ENCODE measurements at regions not wholly inside any gene's neighbourhood (a gene's known extent, or its start where the extent isn't known, plus 50 kb on each side); places are given as distances from the start of the nearest gene placed in this dataset.

- ChIA-PET CTCF (ENCODE audit: partially characterized antibody) (no interaction called here), POLR2A (ENCODE audit: partially characterized antibody) (no interaction called here)
- H3K36me3 ChIP-seq (ENCODE audit: insufficient read depth, low read length), result no peaks in the 10 kb centered on the region
- no peak for DNase-seq
- no peak overlapping the region for H3K4me3 ChIP-seq (ENCODE audit: low read length in 2 of 2)
- Mint-ChIP-seq H3K9me3 (peaks cover 0 to 5% (median 0%) of the 10 kb centered on the region in 8 donors), H3K4me3 (no peak overlapping the region), H3K27ac (no peak overlapping the region), H3K27me3 (no peaks in the 10 kb centered on the region), H3K4me1 (no peaks in the 10 kb centered on the region), H3K36me3 (no peaks in the 10 kb centered on the region)
- no peak overlapping the region for H3K27ac ChIP-seq (ENCODE audit: low read depth, low read length)
- H3K9me3 ChIP-seq (ENCODE audit: control insufficient read depth in 1 of 2, low read length in 2 of 2), result no peaks in the 10 kb centered on the region
- H3K27me3 ChIP-seq (ENCODE audit: insufficient read depth, low read length), result no peaks in the 10 kb centered on the region
- intact Hi-C loops (cut with micrococcal nuclease), result no loop called here
- no peaks in the 10 kb centered on the region for H3K4me1 ChIP-seq (ENCODE audit: insufficient read depth, low read length)
Measured at GRCh38 chr13:76229281-76229680, 593.2 kb downstream of the LMO7 start.

DNA sequence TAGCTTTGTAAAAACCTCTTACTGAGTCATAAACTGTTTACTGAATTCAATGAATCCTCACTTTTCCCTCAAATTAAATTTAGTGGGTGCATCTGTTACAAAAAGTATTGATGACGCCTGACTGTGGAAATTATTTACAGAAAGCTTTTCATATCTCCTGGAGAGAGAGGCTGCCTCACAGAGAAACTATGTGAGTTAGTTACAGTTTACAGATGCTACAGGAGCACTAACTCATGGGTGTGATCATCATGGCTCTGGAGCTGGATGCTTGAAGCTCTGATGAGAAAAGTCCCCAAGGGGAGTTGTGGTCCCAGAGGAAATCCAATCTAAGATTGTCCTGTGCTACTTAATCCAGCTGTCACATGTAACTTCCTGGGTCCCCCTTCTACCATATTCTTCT is 590.8 kb downstream of the LMO7 start:
- H3K9me3 Mint-ChIP-seq, result peaks cover 0 to 5% (median under 1%) of the 10 kb centered on the region in 8 donors
- ChIA-PET CTCF (ENCODE audit: partially characterized antibody) (no interaction called here), POLR2A (ENCODE audit: partially characterized antibody) (no interaction called here)
- intact Hi-C loops (cut with micrococcal nuclease), result no loop called here
- H3K9me3 ChIP-seq (ENCODE audit: control insufficient read depth in 1 of 2, low read length in 2 of 2), result no peaks in the 10 kb centered on the region
- no peak overlapping the region for H3K27ac Mint-ChIP-seq
- no peaks in the 10 kb centered on the region for H3K36me3 ChIP-seq (ENCODE audit: insufficient read depth, low read length)
- H3K36me3 Mint-ChIP-seq, result no peaks in the 10 kb centered on the region
- no peak overlapping the region for H3K4me3 ChIP-seq (ENCODE audit: low read length in 2 of 2)
- H3K27me3 ChIP-seq (ENCODE audit: insufficient read depth, low read length), result no peaks in the 10 kb centered on the region
- H3K27ac ChIP-seq (ENCODE audit: low read depth, low read length), result no peak overlapping the region
- no peaks in the 10 kb centered on the region for H3K27me3 Mint-ChIP-seq
- no peaks in the 10 kb centered on the region for H3K4me1 Mint-ChIP-seq
- no peak for DNase-seq
- no peaks in the 10 kb centered on the region for H3K4me1 ChIP-seq (ENCODE audit: insufficient read depth, low read length)
- no peak overlapping the region for H3K4me3 Mint-ChIP-seq

- no peaks in the 10 kb centered on the region for H3K27me3 Mint-ChIP-seq
- peaks cover 0 to 5% (median under 1%) of the 10 kb centered on the region in 8 donors for H3K9me3 Mint-ChIP-seq
- no peak overlapping the region for H3K4me3 ChIP-seq (ENCODE audit: low read length in 2 of 2)
- H3K36me3 ChIP-seq (ENCODE audit: insufficient read depth, low read length), result no peaks in the 10 kb centered on the region
- intact Hi-C loops (cut with micrococcal nuclease), result no loop called here
- H3K36me3 Mint-ChIP-seq, result no peaks in the 10 kb centered on the region
- no peak overlapping the region for H3K4me3 Mint-ChIP-seq
- H3K27me3 ChIP-seq (ENCODE audit: insufficient read depth, low read length), result no peaks in the 10 kb centered on the region
- H3K4me1 ChIP-seq (ENCODE audit: insufficient read depth, low read length), result no peaks in the 10 kb centered on the region
- H3K27ac Mint-ChIP-seq, result no peak overlapping the region
- DNase-seq, result no peak
- H3K4me1 Mint-ChIP-seq, result no peaks in the 10 kb centered on the region
- no peak overlapping the region for H3K27ac ChIP-seq (ENCODE audit: low read depth, low read length)
- H3K9me3 ChIP-seq (ENCODE audit: control insufficient read depth in 1 of 2, low read length in 2 of 2), result no peaks in the 10 kb centered on the region
- CTCF ChIA-PET (ENCODE audit: partially characterized antibody), result no interaction called here
- POLR2A ChIA-PET (ENCODE audit: partially characterized antibody), result no interaction called here
Measured at GRCh38 chr13:76225815-76226489, 589.8 kb downstream of the LMO7 start.

GRCh38 chr13:76223999-76224398 is 587.9 kb downstream of the LMO7 start:
- Mint-ChIP-seq H3K4me3 (no peak overlapping the region), H3K27me3 (no peaks in the 10 kb centered on the region), H3K4me1 (no peaks in the 10 kb centered on the region), H3K9me3 (peaks cover 0 to 3% (median under 1%) of the 10 kb centered on the region in 8 donors), H3K36me3 (no peaks in the 10 kb centered on the region), H3K27ac (no peak overlapping the region)
- no peaks in the 10 kb centered on the region for H3K36me3 ChIP-seq (ENCODE audit: insufficient read depth, low read length)
- H3K27ac ChIP-seq (ENCODE audit: low read depth, low read length), result no peak overlapping the region
- H3K9me3 ChIP-seq (ENCODE audit: control insufficient read depth in 1 of 2, low read length in 2 of 2), result no peaks in the 10 kb centered on the region
- ChIA-PET CTCF (ENCODE audit: partially characterized antibody) (no interaction called here), POLR2A (ENCODE audit: partially characterized antibody) (no interaction called here)
- no peaks in the 10 kb centered on the region for H3K4me1 ChIP-seq (ENCODE audit: insufficient read depth, low read length)
- intact Hi-C loops (cut with micrococcal nuclease), result no loop called here
- no peak overlapping the region for H3K4me3 ChIP-seq (ENCODE audit: low read length in 2 of 2)
- no peak for DNase-seq
- H3K27me3 ChIP-seq (ENCODE audit: insufficient read depth, low read length), result no peaks in the 10 kb centered on the region

DNA sequence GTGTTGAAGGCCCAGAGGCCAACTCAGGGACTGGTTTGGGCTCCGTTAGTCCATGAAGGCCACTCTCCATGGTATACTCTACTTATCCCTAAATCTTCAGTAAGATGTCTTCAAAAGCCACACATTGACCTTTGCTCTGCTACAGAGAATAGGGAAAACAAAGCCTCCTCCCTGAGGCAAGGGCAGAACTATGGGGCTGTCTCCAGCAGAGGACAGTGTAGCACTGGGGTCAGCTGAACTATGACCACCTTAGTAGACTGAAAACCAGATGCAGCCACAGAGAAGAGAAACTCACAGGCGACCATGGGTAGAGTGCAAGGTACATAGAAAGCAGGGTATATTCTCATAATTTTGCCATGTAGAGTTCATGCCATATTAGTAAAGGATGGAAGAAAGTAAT is 587.4 kb downstream of the LMO7 start:
- Mint-ChIP-seq H3K9me3 (peaks cover 0 to 3% (median under 1%) of the 10 kb centered on the region in 8 donors), H3K4me1 (no peaks in the 10 kb centered on the region), H3K36me3 (no peaks in the 10 kb centered on the region), H3K27ac (no peak overlapping the region), H3K4me3 (no peak overlapping the region), H3K27me3 (no peaks in the 10 kb centered on the region)
- intact Hi-C loops (cut with micrococcal nuclease), result no loop called here
- DNase-seq, result no peak
- Histone ChIP-seq H3K27ac (ENCODE audit: low read depth, low read length) (no peak overlapping the region), H3K27me3 (ENCODE audit: insufficient read depth, low read length) (no peaks in the 10 kb centered on the region), H3K36me3 (ENCODE audit: insufficient read depth, low read length) (no peaks in the 10 kb centered on the region), H3K4me1 (ENCODE audit: insufficient read depth, low read length) (no peaks in the 10 kb centered on the region), H3K9me3 (ENCODE audit: control insufficient read depth in 1 of 2, low read length in 2 of 2) (no peaks in the 10 kb centered on the region), H3K4me3 (ENCODE audit: low read length in 2 of 2) (no peak overlapping the region)
- ChIA-PET CTCF (ENCODE audit: partially characterized antibody) (no interaction called here), POLR2A (ENCODE audit: partially characterized antibody) (no interaction called here)

GRCh38 chr13:76222511-76222910 is 586.4 kb downstream of the LMO7 start:
- H3K27me3 Mint-ChIP-seq, result no peaks in the 10 kb centered on the region
- no peaks in the 10 kb centered on the region for H3K4me1 ChIP-seq (ENCODE audit: insufficient read depth, low read length)
- H3K4me3 ChIP-seq (ENCODE audit: low read length in 2 of 2), result no peak overlapping the region
- intact Hi-C loops (cut with micrococcal nuclease), result no loop called here
- H3K9me3 ChIP-seq (ENCODE audit: control insufficient read depth in 1 of 2, low read length in 2 of 2), result no peaks in the 10 kb centered on the region
- no peaks in the 10 kb centered on the region for H3K36me3 ChIP-seq (ENCODE audit: insufficient read depth, low read length)
- no peaks in the 10 kb centered on the region for H3K4me1 Mint-ChIP-seq
- no peaks in the 10 kb centered on the region for H3K27me3 ChIP-seq (ENCODE audit: insufficient read depth, low read length)
- no peaks in the 10 kb centered on the region for H3K36me3 Mint-ChIP-seq
- peaks cover 0 to 3% (median under 1%) of the 10 kb centered on the region in 8 donors for H3K9me3 Mint-ChIP-seq
- POLR2A ChIA-PET (ENCODE audit: partially characterized antibody), result no interaction called here
- DNase-seq, result no peak
- CTCF ChIA-PET (ENCODE audit: partially characterized antibody), result no interaction called here
- H3K27ac ChIP-seq (ENCODE audit: low read depth, low read length), result no peak overlapping the region
- no peak overlapping the region for H3K4me3 Mint-ChIP-seq
- H3K27ac Mint-ChIP-seq, result no peak overlapping the region

DNA sequence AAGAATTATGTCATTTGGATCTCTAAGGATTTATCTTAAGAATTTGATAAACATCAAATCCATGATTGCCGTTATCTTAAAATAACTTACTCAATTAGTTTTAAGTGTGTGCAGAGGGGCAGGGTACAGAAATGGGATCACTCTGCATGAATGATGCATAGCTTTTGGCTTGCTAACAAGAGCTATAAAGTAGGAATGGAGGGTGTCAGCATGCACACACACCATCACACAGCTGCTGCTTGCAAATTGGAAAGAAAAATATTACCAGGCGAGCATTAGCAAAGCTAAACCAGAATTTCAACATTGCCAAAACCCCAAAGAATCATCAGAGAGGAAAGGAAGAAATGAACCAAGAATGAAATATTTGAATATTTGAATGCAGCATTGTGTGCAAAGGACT is 580.6 kb downstream of the LMO7 start:
- no peaks in the 10 kb centered on the region for H3K36me3 Mint-ChIP-seq
- intact Hi-C loops (cut with micrococcal nuclease), result no loop called here
- no peaks in the 10 kb centered on the region for H3K36me3 ChIP-seq (ENCODE audit: insufficient read depth, low read length)
- H3K27me3 Mint-ChIP-seq, result no peaks in the 10 kb centered on the region
- POLR2A ChIA-PET (ENCODE audit: partially characterized antibody), result no interaction called here
- no peak overlapping the region for H3K27ac Mint-ChIP-seq
- no peak for DNase-seq
- CTCF ChIA-PET (ENCODE audit: partially characterized antibody), result no interaction called here
- no peaks in the 10 kb centered on the region for H3K4me1 Mint-ChIP-seq
- no peak overlapping the region for H3K27ac ChIP-seq (ENCODE audit: low read depth, low read length)
- H3K27me3 ChIP-seq (ENCODE audit: insufficient read depth, low read length), result no peaks in the 10 kb centered on the region
- no peaks in the 10 kb centered on the region for H3K9me3 ChIP-seq (ENCODE audit: control insufficient read depth in 1 of 2, low read length in 2 of 2)
- H3K4me3 ChIP-seq (ENCODE audit: low read length in 2 of 2), result no peak overlapping the region
- H3K4me1 ChIP-seq (ENCODE audit: insufficient read depth, low read length), result no peaks in the 10 kb centered on the region
- no peak overlapping the region for H3K4me3 Mint-ChIP-seq
- peaks cover 0 to 1% (median 0%) of the 10 kb centered on the region in 8 donors for H3K9me3 Mint-ChIP-seq

DNA sequence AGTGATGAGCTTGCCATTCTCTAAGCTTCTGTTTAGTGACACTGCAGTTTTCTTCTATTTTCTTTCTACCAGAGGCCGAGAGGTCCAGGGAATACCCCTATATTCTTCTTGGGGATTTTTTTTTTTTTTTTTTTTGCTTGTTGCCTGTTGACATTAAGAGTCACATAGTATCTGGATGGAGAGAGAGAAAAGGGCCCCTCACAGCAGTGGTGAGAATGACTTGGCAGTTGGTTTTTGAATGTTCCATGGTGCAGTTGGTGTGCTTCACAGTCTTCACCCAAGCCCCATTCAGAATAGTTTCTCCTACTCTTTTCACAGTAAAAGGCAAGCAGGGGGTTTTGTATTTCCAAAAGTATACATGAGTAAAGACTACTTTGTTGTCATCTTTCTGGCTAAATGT is 577.9 kb downstream of the LMO7 start:
- no peaks in the 10 kb centered on the region for H3K36me3 ChIP-seq (ENCODE audit: insufficient read depth, low read length)
- H3K9me3 Mint-ChIP-seq, result peaks cover 0 to 1% (median 0%) of the 10 kb centered on the region in 8 donors
- no peak overlapping the region for H3K4me3 Mint-ChIP-seq
- CTCF ChIA-PET (ENCODE audit: partially characterized antibody), result no interaction called here
- H3K27me3 Mint-ChIP-seq, result no peaks in the 10 kb centered on the region
- H3K4me1 ChIP-seq (ENCODE audit: insufficient read depth, low read length), result no peaks in the 10 kb centered on the region
- no peaks in the 10 kb centered on the region for H3K9me3 ChIP-seq (ENCODE audit: control insufficient read depth in 1 of 2, low read length in 2 of 2)
- no peaks in the 10 kb centered on the region for H3K27me3 ChIP-seq (ENCODE audit: insufficient read depth, low read length)
- DNase-seq, result no peak
- POLR2A ChIA-PET (ENCODE audit: partially characterized antibody), result no interaction called here
- H3K4me3 ChIP-seq (ENCODE audit: low read length in 2 of 2), result no peak overlapping the region
- no peak overlapping the region for H3K27ac ChIP-seq (ENCODE audit: low read depth, low read length)
- no peaks in the 10 kb centered on the region for H3K36me3 Mint-ChIP-seq
- intact Hi-C loops (cut with micrococcal nuclease), result no loop called here
- no peaks in the 10 kb centered on the region for H3K4me1 Mint-ChIP-seq
- H3K27ac Mint-ChIP-seq, result no peak overlapping the region
